ENCODE measurements at regions not wholly inside any gene's neighbourhood (a gene's known extent, or its start where the extent isn't known, plus 50 kb on each side); places are given as distances from the start of the nearest gene placed in this dataset.

GRCh38 chr18:47313901-47314300 is 62.4 kb upstream of the SKOR2 start:
- DNase-seq (ENCODE audit: extremely low spot score), result no peak
- TF ChIP-seq, protein P1, sequence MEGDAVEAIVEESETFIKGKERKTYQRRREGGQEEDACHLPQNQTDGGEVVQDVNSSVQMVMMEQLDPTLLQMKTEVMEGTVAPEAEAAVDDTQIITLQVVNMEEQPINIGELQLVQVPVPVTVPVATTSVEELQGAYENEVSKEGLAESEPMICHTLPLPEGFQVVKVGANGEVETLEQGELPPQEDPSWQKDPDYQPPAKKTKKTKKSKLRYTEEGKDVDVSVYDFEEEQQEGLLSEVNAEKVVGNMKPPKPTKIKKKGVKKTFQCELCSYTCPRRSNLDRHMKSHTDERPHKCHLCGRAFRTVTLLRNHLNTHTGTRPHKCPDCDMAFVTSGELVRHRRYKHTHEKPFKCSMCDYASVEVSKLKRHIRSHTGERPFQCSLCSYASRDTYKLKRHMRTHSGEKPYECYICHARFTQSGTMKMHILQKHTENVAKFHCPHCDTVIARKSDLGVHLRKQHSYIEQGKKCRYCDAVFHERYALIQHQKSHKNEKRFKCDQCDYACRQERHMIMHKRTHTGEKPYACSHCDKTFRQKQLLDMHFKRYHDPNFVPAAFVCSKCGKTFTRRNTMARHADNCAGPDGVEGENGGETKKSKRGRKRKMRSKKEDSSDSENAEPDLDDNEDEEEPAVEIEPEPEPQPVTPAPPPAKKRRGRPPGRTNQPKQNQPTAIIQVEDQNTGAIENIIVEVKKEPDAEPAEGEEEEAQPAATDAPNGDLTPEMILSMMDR (IDR thresholded peaks at IDR 0.05; ENCODE audit: control extremely low read depth, extremely low read depth, low read depth, missing control alignments), result no peak
- ChIA-PET CTCF (no interaction called here), POLR2A (no interaction called here)

GRCh38 chr18:47311585-47311984 is 60.1 kb upstream of the SKOR2 start:
- TF ChIP-seq, protein P1 (IDR thresholded peaks at IDR 0.05; ENCODE audit: control extremely low read depth, extremely low read depth, low read depth, missing control alignments), result no peak
- DNase-seq (ENCODE audit: extremely low spot score), result no peak
- ChIA-PET CTCF (interaction anchor here (1.5 kb wide), 1 partner anchor 17 kb away, joined by 3 read pairs; no protein-coding TSS in a partner anchor), POLR2A (no interaction called here)
